ENCODE measurements at regions not wholly inside any gene's neighbourhood (a gene's known extent, or its start where the extent isn't known, plus 50 kb on each side); places are given as distances from the start of the nearest gene placed in this dataset.

- TF ChIP-seq CTCF (IDR thresholded peaks at IDR 0.05; ENCODE audit: insufficient read depth, low read length) (no peak), POLR2AphosphoS5 (IDR thresholded peaks at IDR 0.05; ENCODE audit: low read depth) (no peak)
These were observed 50.5 kb upstream of the DST start for GRCh38 chr6:56693246-56693607.
